ENCODE measurements at regions not wholly inside any gene's neighbourhood (a gene's known extent, or its start where the extent isn't known, plus 50 kb on each side); places are given as distances from the start of the nearest gene placed in this dataset.

DNA sequence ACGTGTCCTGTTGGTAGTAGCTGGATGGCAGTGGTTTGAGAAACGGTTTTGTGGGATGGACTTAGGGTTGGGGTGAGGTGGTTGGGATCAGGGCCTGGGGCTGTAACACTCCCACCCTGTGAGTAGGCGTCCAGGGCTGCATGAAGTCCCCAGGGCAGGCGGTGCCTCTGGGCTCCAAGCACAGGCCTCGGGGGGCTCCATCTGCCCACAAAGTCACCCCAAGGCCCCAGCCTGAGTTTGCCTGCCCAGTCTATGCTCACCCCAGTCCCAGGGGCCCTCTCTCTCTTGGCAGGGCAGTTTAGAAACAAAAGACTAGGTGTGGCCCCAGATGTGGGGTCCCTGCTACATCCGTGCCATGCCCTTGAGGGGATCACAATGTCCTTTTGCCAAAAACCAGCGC is 86.9 kb upstream of the PRR23E start:
- TF ChIP-seq YY1 (IDR thresholded peaks at IDR 0.05; ENCODE audit: insufficient read depth, insufficient read length) = no peak
- no peak for TF ChIP-seq SUZ12 (IDR thresholded peaks at IDR 0.05; ENCODE audit: extremely low read depth, insufficient read depth, insufficient read length)

All from NT2/D1 (cell line).